ENCODE measurements at regions not wholly inside any gene's neighbourhood (a gene's known extent, or its start where the extent isn't known, plus 50 kb on each side); places are given as distances from the start of the nearest gene placed in this dataset.

GRCh38 chr11:35049859-35050531, 89.0 kb upstream of the CD44 start:
- Histone ChIP-seq H3K4me1 (ENCODE audit: low read length) (peaks cover 16% of the 10 kb centered on the region; the same call in 1 of the 2 replicates), H3K9ac (ENCODE audit: low read length) (no peak overlapping the region), H3K36me3 (replicated peaks; ENCODE audit: insufficient read depth, low read length) (no peaks in the 10 kb centered on the region), H3K4me3 (ENCODE audit: low read length) (no peak overlapping the region), H2AFZ (ENCODE audit: low read length) (no peak overlapping the region), H3K9me3 (replicated peaks; ENCODE audit: insufficient read depth, low read length) (no peaks in the 10 kb centered on the region), H3K27ac (ENCODE audit: low read length) (no peak overlapping the region), H4K20me1 (ENCODE audit: insufficient read depth, low read length) (no peaks in the 10 kb centered on the region), H3K27me3 (replicated peaks; ENCODE audit: insufficient read depth, low read length) (no peaks in the 10 kb centered on the region), H3F3A (ENCODE audit: insufficient read depth, low read length) (no peaks in the 10 kb centered on the region), H3K79me2 (ENCODE audit: low read length) (no peaks in the 10 kb centered on the region), H3K9me2 (replicated peaks; ENCODE audit: insufficient read depth, low read length) (no peaks in the 10 kb centered on the region), H3K4me2 (ENCODE audit: low read depth, low read length) (peak overlapping the region; percentile 17; the same call in 1 of the 2 replicates)
- no peak for TF ChIP-seq CTCF (IDR thresholded peaks at IDR 0.05; ENCODE audit: low read length)
- TF ChIP-seq EZH2phosphoT487 (IDR thresholded peaks at IDR 0.05; ENCODE audit: low read length): no peak
- no peak for TF ChIP-seq EZH2 (optimal IDR thresholded peaks at IDR 0.05; ENCODE audit: low read depth, low read length)
- DNase-seq: no peak

GRCh38 chr11:35050541-35050995, 88.4 kb upstream of the CD44 start:
- DNase-seq: no peak
- Histone ChIP-seq H3K4me1 (ENCODE audit: low read length) (peaks cover 16% of the 10 kb centered on the region; the same call in 1 of the 2 replicates), H3K9me2 (replicated peaks; ENCODE audit: insufficient read depth, low read length) (no peaks in the 10 kb centered on the region), H3F3A (ENCODE audit: insufficient read depth, low read length) (no peaks in the 10 kb centered on the region), H3K27me3 (replicated peaks; ENCODE audit: insufficient read depth, low read length) (no peaks in the 10 kb centered on the region), H3K27ac (ENCODE audit: low read length) (no peak overlapping the region), H3K79me2 (ENCODE audit: low read length) (no peaks in the 10 kb centered on the region), H3K9ac (ENCODE audit: low read length) (no peak overlapping the region), H3K9me3 (replicated peaks; ENCODE audit: insufficient read depth, low read length) (no peaks in the 10 kb centered on the region), H3K36me3 (replicated peaks; ENCODE audit: insufficient read depth, low read length) (no peaks in the 10 kb centered on the region), H4K20me1 (ENCODE audit: insufficient read depth, low read length) (no peaks in the 10 kb centered on the region), H3K4me3 (ENCODE audit: low read length) (no peak overlapping the region), H2AFZ (ENCODE audit: low read length) (no peak overlapping the region), H3K4me2 (ENCODE audit: low read depth, low read length) (peak overlapping the region; percentile 17; the same call in 1 of the 2 replicates)
- no peak for TF ChIP-seq CTCF (IDR thresholded peaks at IDR 0.05; ENCODE audit: low read length)
- no peak for TF ChIP-seq EZH2phosphoT487 (IDR thresholded peaks at IDR 0.05; ENCODE audit: low read length)
- no peak for TF ChIP-seq EZH2 (optimal IDR thresholded peaks at IDR 0.05; ENCODE audit: low read depth, low read length)

- Histone ChIP-seq H2AFZ (ENCODE audit: low read length) (no peak overlapping the region), H3F3A (ENCODE audit: insufficient read depth, low read length) (no peaks in the 10 kb centered on the region), H3K4me3 (ENCODE audit: low read length) (no peak overlapping the region), H3K9me2 (replicated peaks; ENCODE audit: insufficient read depth, low read length) (no peaks in the 10 kb centered on the region), H3K27me3 (replicated peaks; ENCODE audit: insufficient read depth, low read length) (no peaks in the 10 kb centered on the region), H3K4me1 (ENCODE audit: low read length) (peaks cover 17% of the 10 kb centered on the region), H3K36me3 (replicated peaks; ENCODE audit: insufficient read depth, low read length) (no peaks in the 10 kb centered on the region), H3K79me2 (ENCODE audit: low read length) (no peaks in the 10 kb centered on the region), H3K27ac (ENCODE audit: low read length) (no peak overlapping the region), H3K9me3 (replicated peaks; ENCODE audit: insufficient read depth, low read length) (no peaks in the 10 kb centered on the region), H3K4me2 (ENCODE audit: low read depth, low read length) (no peak overlapping the region), H4K20me1 (ENCODE audit: insufficient read depth, low read length) (no peaks in the 10 kb centered on the region), H3K9ac (ENCODE audit: low read length) (no peak overlapping the region)
- TF ChIP-seq EZH2 (optimal IDR thresholded peaks at IDR 0.05; ENCODE audit: low read depth, low read length): no peak
- TF ChIP-seq CTCF (IDR thresholded peaks at IDR 0.05; ENCODE audit: low read length): no peak
- no peak for DNase-seq
These were observed 82.4 kb upstream of the CD44 start for GRCh38 chr11:35056391-35057093.
